ENCODE measurements at regions not wholly inside any gene's neighbourhood (a gene's known extent, or its start where the extent isn't known, plus 50 kb on each side); places are given as distances from the start of the nearest gene placed in this dataset.

DNA sequence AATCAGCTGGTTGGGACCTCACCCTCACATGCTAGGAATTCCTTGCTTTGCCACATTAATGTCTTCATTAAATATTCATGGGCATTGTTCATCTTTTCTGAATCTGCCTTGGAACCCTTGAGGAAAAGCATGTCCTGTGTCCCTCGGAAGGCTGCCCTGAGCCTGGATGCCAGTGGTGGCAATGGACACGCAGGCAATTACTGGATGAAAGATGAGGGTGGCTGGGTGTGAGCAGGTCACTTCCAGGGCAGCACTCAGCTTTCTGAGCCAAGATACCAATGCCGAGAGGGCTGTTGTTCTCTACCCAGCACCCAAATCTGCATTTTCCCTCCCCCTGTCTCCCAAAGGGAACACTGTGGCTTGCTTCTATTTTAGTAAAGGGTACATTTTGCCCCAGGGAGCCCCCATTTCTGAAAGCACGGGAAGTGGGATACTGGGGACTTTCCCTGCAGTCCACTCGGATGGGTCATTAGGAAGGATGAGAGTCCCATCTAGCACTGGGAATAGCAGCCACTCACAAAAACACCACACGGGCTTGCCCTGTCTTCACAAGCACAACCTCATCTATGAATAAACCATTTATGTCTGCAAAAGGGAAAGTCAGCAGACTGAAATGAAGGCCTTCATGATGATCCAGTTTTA lies 234.8 kb downstream of the SOX11 start:
- no peak for TF ChIP-seq CTCF (IDR thresholded peaks at IDR 0.05)
- intact Hi-C loops (cut with DNase I) = no loop called here
- DNase-seq (ENCODE audit: low spot score in 2 of 2) = no peak
- H3K4me3 ChIP-seq = no peak overlapping the region
- H3K4me1 ChIP-seq = no peaks in the 10 kb centered on the region
- no peaks in the 10 kb centered on the region for H3K9me3 ChIP-seq
- H3K27ac ChIP-seq = no peak overlapping the region
- H3K27me3 ChIP-seq = no peaks in the 10 kb centered on the region
- no peaks in the 10 kb centered on the region for H3K36me3 ChIP-seq

GRCh38 chr2:5932556-5933469 lies 240.6 kb downstream of the SOX11 start:
- no peak for TF ChIP-seq CTCF (IDR thresholded peaks at IDR 0.05)
- Histone ChIP-seq H3K9me3 (no peaks in the 10 kb centered on the region), H3K4me1 (no peaks in the 10 kb centered on the region), H3K4me3 (no peak overlapping the region), H3K36me3 (no peaks in the 10 kb centered on the region), H3K27me3 (no peaks in the 10 kb centered on the region), H3K27ac (no peak overlapping the region)
- DNase-seq (ENCODE audit: low spot score in 2 of 2) = no peak
- intact Hi-C loops (cut with DNase I) = no loop called here

DNA sequence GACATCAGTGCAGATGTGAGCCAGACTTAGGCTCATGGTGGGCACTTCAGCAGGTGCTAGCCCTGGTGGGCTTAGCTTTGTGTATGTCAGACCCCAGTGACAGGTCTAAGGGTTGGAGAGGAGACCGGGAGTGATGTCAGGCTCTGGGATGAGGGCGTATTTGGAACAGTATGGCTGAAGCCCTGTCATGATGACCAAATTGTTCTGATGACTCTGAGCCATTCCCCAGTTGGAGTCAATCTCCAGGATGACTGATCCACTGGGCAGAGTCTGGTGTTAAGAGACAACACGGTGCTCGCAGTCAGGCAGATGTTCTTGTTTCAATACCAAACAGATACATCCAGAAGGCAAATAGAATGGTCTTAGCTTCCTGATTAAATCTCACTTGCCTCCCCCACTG lies 241.5 kb downstream of the SOX11 start:
- DNase-seq (ENCODE audit: low spot score in 2 of 2) = no peak
- no peaks in the 10 kb centered on the region for H3K9me3 ChIP-seq
- no peaks in the 10 kb centered on the region for H3K36me3 ChIP-seq
- H3K27ac ChIP-seq = no peak overlapping the region
- H3K4me3 ChIP-seq = no peak overlapping the region
- H3K27me3 ChIP-seq = no peaks in the 10 kb centered on the region
- intact Hi-C loops (cut with DNase I) = no loop called here
- H3K4me1 ChIP-seq = no peaks in the 10 kb centered on the region
- no peak for TF ChIP-seq CTCF (IDR thresholded peaks at IDR 0.05)

DNA sequence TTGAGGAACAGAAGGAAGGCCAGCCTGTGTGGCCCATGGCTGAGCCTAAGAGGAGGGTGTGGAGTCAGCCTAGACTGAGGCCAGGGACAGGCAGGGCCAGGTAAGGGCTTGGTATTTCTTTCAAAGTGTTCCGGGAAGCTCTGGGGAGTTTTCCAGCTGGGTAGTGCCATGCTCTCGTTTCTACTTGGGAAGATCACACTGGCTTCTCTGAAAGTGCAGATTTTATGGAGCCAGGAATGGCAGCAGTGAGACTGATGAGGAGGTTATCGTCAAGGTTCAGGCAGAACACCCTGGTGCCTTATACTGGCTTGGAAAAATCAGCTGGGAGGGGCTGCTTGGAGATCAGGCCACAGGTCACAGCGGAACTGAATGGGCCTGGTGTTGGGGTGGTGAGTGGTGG lies 245.1 kb downstream of the SOX11 start:
- Histone ChIP-seq H3K27me3 (no peaks in the 10 kb centered on the region), H3K9me3 (no peaks in the 10 kb centered on the region), H3K27ac (no peak overlapping the region), H3K4me3 (no peak overlapping the region), H3K4me1 (no peaks in the 10 kb centered on the region), H3K36me3 (no peaks in the 10 kb centered on the region)
- intact Hi-C loops (cut with DNase I) = no loop called here
- no peak for TF ChIP-seq CTCF (IDR thresholded peaks at IDR 0.05)
- DNase-seq (ENCODE audit: low spot score in 2 of 2) = no peak

DNA sequence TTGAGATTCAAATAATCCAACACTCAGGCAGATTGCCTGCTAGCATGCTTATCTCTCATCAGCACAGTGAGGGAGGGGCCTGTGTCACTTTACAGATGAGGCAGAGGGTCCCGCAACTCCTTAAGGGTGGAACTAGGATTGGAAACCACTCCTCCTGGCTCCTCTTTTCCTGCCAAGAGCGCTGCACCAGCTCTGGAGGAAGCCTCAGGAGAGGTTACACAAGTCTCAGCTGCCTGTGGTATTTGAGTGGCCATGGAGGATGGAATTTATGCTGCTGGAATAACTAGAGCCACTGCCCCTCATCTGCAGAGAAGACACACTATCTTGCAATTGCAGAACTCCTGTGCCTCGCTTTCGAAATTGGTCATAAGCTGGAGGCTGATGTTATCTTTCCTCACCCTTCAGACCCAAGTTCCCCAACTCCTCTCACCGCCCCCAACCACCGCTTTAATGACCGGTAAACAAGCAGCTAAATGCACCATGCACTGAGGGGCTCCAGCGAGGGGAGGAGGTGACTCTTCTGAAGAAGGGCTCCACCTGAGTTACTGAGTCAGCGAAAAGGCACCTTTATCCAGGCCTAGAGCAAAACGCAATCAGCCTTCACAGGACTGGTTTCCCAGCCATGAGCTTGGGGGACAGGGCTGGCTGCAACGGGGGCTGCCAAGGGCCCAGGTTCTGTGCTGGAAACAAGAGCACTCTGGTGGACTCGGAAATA lies 245.8 kb downstream of the SOX11 start:
- no peak overlapping the region for H3K4me3 ChIP-seq
- no peaks in the 10 kb centered on the region for H3K36me3 ChIP-seq
- DNase-seq (ENCODE audit: low spot score in 2 of 2) = no peak
- H3K4me1 ChIP-seq = no peaks in the 10 kb centered on the region
- H3K27me3 ChIP-seq = no peaks in the 10 kb centered on the region
- TF ChIP-seq CTCF (IDR thresholded peaks at IDR 0.05) = no peak
- no peak overlapping the region for H3K27ac ChIP-seq
- intact Hi-C loops (cut with DNase I) = no loop called here
- no peaks in the 10 kb centered on the region for H3K9me3 ChIP-seq
